ENCODE measurements at regions not wholly inside any gene's neighbourhood (a gene's known extent, or its start where the extent isn't known, plus 50 kb on each side); places are given as distances from the start of the nearest gene placed in this dataset.
"Not testable (repeated sequence)": the region's sequence is repeated elsewhere in the genome, so short reads cannot be mapped to it uniquely, and the experiment has no call there.

DNA sequence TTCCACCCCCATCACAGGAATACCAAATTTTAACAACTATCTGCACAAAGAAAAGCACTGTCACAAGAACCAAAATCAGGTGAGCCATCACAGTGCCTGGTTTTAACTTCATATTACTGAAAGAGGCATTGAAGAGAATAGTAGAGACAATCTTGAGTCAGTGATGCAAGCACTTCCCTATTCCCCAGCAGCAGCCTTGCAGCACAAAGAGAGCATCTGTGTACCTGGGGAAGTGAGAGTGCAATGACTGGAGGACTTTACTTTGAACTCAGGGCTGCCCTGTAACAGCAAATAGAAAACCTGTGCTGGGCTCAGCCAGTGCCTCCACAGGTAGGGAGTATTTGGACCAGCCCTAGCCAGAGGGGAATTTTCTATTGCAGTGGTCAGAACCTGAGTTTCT, 361.8 kb downstream of the TEX13C start:
- H3K4me1 Mint-ChIP-seq: no peaks in the 10 kb centered on the region
- ChIA-PET POLR2A (no interaction called here), CTCF (no interaction called here)
- no peaks in the 10 kb centered on the region for H3K27me3 ChIP-seq (ENCODE audit: control insufficient read depth in 2 of 2, insufficient read depth in 2 of 2, low read length in 2 of 2)
- intact Hi-C loops (cut with micrococcal nuclease): no loop called here
- no peaks in the 10 kb centered on the region for H3K36me3 ChIP-seq (ENCODE audit: control insufficient read depth in 2 of 3, insufficient read depth in 3 of 3, low read length in 3 of 3)
- H3K27ac ChIP-seq (ENCODE audit: low read depth, low read length): no peak overlapping the region
- peaks cover 0 to 4% (median 0%) of the 10 kb centered on the region in 11 donors for H3K9me3 Mint-ChIP-seq
- ATAC-seq (no peak), DNase-seq (no peak)
- no peak overlapping the region for H3K4me3 Mint-ChIP-seq
- H3K4me1 ChIP-seq (ENCODE audit: control insufficient read depth in 2 of 2, insufficient read depth in 2 of 2, low read length in 2 of 2): no peaks in the 10 kb centered on the region
- H3K27ac Mint-ChIP-seq: no peak overlapping the region
- no peaks in the 10 kb centered on the region for H3K27me3 Mint-ChIP-seq
- H3K36me3 Mint-ChIP-seq: no peaks in the 10 kb centered on the region
- H3K9me3 ChIP-seq (ENCODE audit: control insufficient read depth in 2 of 3, low read length in 3 of 3): no peaks in the 10 kb centered on the region
- H3K4me3 ChIP-seq (ENCODE audit: low read length): no peak overlapping the region

GRCh38 chrX:125690522-125690921, 370.9 kb downstream of the TEX13C start:
- H3K4me3 Mint-ChIP-seq; intact Hi-C loops (cut with micrococcal nuclease); H3K4me1 Mint-ChIP-seq; POLR2A ChIA-PET; ATAC-seq; H3K27me3 ChIP-seq (ENCODE audit: control insufficient read depth in 2 of 2, insufficient read depth in 2 of 2, low read length in 2 of 2); H3K4me1 ChIP-seq (ENCODE audit: control insufficient read depth in 2 of 2, insufficient read depth in 2 of 2, low read length in 2 of 2); H3K4me3 ChIP-seq (ENCODE audit: low read length); DNase-seq; CTCF ChIA-PET; H3K27me3 Mint-ChIP-seq; H3K36me3 ChIP-seq (ENCODE audit: control insufficient read depth in 2 of 3, insufficient read depth in 3 of 3, low read length in 3 of 3); H3K27ac Mint-ChIP-seq; H3K9me3 ChIP-seq (ENCODE audit: control insufficient read depth in 2 of 3, low read length in 3 of 3); H3K36me3 Mint-ChIP-seq; H3K27ac ChIP-seq (ENCODE audit: low read depth, low read length); H3K9me3 Mint-ChIP-seq: not testable (repeated sequence)

GRCh38 chrX:125694171-125694570, 374.5 kb downstream of the TEX13C start:
- CTCF ChIA-PET: interaction anchor here (0.7 kb wide), 1 partner anchor 23 kb away, joined by 4 read pairs; no protein-coding TSS in a partner anchor
- no peaks in the 10 kb centered on the region for H3K9me3 ChIP-seq (ENCODE audit: control insufficient read depth in 2 of 3, low read length in 3 of 3)
- H3K4me1 ChIP-seq (ENCODE audit: control insufficient read depth in 2 of 2, insufficient read depth in 2 of 2, low read length in 2 of 2): no peaks in the 10 kb centered on the region
- Mint-ChIP-seq H3K4me1 (no peaks in the 10 kb centered on the region), H3K4me3 (no peak overlapping the region), H3K9me3 (no peaks in the 10 kb centered on the region), H3K27me3 (no peaks in the 10 kb centered on the region), H3K36me3 (no peaks in the 10 kb centered on the region), H3K27ac (no peak overlapping the region)
- ATAC-seq (no peak), DNase-seq (no peak)
- intact Hi-C loops (cut with micrococcal nuclease): no loop called here
- POLR2A ChIA-PET: no interaction called here
- H3K27me3 ChIP-seq (ENCODE audit: control insufficient read depth in 2 of 2, insufficient read depth in 2 of 2, low read length in 2 of 2): no peaks in the 10 kb centered on the region
- H3K36me3 ChIP-seq (ENCODE audit: control insufficient read depth in 2 of 3, insufficient read depth in 3 of 3, low read length in 3 of 3): no peaks in the 10 kb centered on the region
- no peak overlapping the region for H3K27ac ChIP-seq (ENCODE audit: low read depth, low read length)
- no peak overlapping the region for H3K4me3 ChIP-seq (ENCODE audit: low read length)

DNA sequence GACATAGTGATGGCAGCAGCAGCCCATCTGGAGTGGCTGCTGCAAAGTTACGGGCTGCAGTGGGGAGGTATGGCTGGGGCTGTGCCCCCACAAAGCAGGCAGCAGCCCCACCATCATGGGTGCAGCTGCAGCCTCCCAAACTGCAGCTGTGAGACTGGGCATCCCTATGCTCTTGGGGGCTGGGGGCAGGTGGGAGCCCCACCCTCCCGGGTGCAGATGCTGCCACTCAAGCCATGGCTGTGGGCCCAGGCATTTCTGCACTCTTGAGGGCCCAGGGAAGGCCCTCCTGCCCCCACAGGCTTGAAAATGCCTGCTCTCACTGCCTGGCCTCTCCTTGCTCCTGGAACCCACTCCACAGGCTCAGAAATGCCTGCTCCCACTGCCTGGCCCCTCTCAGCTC, 389.4 kb downstream of the TEX13C start:
- Mint-ChIP-seq H3K4me3 (no peak overlapping the region), H3K9me3 (peaks cover 0 to 6% (median 0%) of the 10 kb centered on the region in 11 donors), H3K4me1 (peaks cover 0 to 2% (median 0%) of the 10 kb centered on the region in 7 donors), H3K27me3 (peaks cover 0 to 4% (median 0%) of the 10 kb centered on the region in 5 donors), H3K27ac (no peak overlapping the region), H3K36me3 (no peaks in the 10 kb centered on the region)
- H3K36me3 ChIP-seq (ENCODE audit: control insufficient read depth in 2 of 3, insufficient read depth in 3 of 3, low read length in 3 of 3): no peaks in the 10 kb centered on the region
- no peak overlapping the region for H3K27ac ChIP-seq (ENCODE audit: low read depth, low read length)
- DNase-seq (no peak), ATAC-seq (no peak)
- intact Hi-C loops (cut with micrococcal nuclease): no loop called here
- H3K4me3 ChIP-seq (ENCODE audit: low read length): no peak overlapping the region
- H3K9me3 ChIP-seq (ENCODE audit: control insufficient read depth in 2 of 3, low read length in 3 of 3): no peaks in the 10 kb centered on the region
- no peaks in the 10 kb centered on the region for H3K27me3 ChIP-seq (ENCODE audit: control insufficient read depth in 2 of 2, insufficient read depth in 2 of 2, low read length in 2 of 2)
- ChIA-PET POLR2A (no interaction called here), CTCF (no interaction called here)
- no peaks in the 10 kb centered on the region for H3K4me1 ChIP-seq (ENCODE audit: control insufficient read depth in 2 of 2, insufficient read depth in 2 of 2, low read length in 2 of 2)

- DNase-seq (no peak), ATAC-seq (no peak)
- no peaks in the 10 kb centered on the region for H3K36me3 Mint-ChIP-seq
- no peaks in the 10 kb centered on the region for H3K36me3 ChIP-seq (ENCODE audit: control insufficient read depth in 2 of 3, insufficient read depth in 3 of 3, low read length in 3 of 3)
- H3K27ac Mint-ChIP-seq: no peak overlapping the region
- no peaks in the 10 kb centered on the region for H3K27me3 ChIP-seq (ENCODE audit: control insufficient read depth in 2 of 2, insufficient read depth in 2 of 2, low read length in 2 of 2)
- no peak overlapping the region for H3K4me3 Mint-ChIP-seq
- H3K4me1 Mint-ChIP-seq: peaks cover 0 to 2% (median 0%) of the 10 kb centered on the region in 7 donors
- intact Hi-C loops (cut with micrococcal nuclease): no loop called here
- H3K9me3 Mint-ChIP-seq: peaks cover 0 to 5% (median 0%) of the 10 kb centered on the region in 11 donors
- peaks cover 0 to 4% (median 0%) of the 10 kb centered on the region in 5 donors for H3K27me3 Mint-ChIP-seq
- H3K9me3 ChIP-seq (ENCODE audit: control insufficient read depth in 2 of 3, low read length in 3 of 3): no peaks in the 10 kb centered on the region
- ChIA-PET CTCF (no interaction called here), POLR2A (no interaction called here)
- H3K27ac ChIP-seq (ENCODE audit: low read depth, low read length): no peak overlapping the region
- H3K4me3 ChIP-seq (ENCODE audit: low read length): no peak overlapping the region
- no peaks in the 10 kb centered on the region for H3K4me1 ChIP-seq (ENCODE audit: control insufficient read depth in 2 of 2, insufficient read depth in 2 of 2, low read length in 2 of 2)
Observed at GRCh38 chrX:125709532-125709931, 389.9 kb downstream of the TEX13C start.

DNA sequence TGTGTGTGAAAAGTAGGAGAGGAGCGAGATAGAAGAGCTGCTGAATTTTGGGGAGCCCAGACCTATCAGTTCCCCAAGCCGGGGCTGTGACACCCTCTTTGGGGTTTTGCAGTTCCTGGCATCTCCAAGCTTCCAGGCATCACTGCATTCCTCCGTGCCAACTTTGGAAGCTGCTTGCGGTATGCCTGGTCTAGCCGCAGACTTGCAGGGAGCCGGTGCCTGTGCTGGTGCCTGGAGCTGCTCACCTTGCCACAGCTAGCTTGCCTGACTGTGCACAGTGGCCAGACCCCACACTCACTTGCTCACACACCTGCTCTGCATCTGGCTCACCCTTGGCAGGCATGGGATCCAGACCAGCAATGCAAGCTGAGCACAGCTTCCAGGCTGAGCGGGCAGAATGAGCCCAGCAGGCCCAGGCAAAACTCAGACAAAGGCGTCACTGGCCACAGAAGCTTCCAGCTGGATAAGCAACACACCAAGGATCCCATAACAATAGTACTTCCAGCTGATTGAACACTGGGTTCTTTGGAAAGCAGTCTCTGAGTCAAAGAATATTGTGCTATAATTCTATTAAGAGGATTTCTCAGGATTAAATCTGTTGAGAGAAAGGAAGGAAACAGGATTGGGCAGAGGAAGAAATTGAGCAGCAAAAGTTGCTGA, 390.9 kb downstream of the TEX13C start:
- no peaks in the 10 kb centered on the region for H3K36me3 ChIP-seq (ENCODE audit: control insufficient read depth in 2 of 3, insufficient read depth in 3 of 3, low read length in 3 of 3)
- Mint-ChIP-seq H3K27me3 (peaks cover 0 to 4% (median 0%) of the 10 kb centered on the region in 5 donors), H3K36me3 (no peaks in the 10 kb centered on the region), H3K4me1 (peaks cover 0 to 2% (median 0%) of the 10 kb centered on the region in 7 donors), H3K27ac (no peak overlapping the region), H3K9me3 (peaks cover 0 to 4% (median 0%) of the 10 kb centered on the region in 11 donors), H3K4me3 (no peak overlapping the region)
- no peak overlapping the region for H3K27ac ChIP-seq (ENCODE audit: low read depth, low read length)
- H3K27me3 ChIP-seq (ENCODE audit: control insufficient read depth in 2 of 2, insufficient read depth in 2 of 2, low read length in 2 of 2): no peaks in the 10 kb centered on the region
- ChIA-PET CTCF (interaction anchor here (0.7 kb wide), 1 partner anchor 16 kb away, joined by 5 read pairs; no protein-coding TSS in a partner anchor), POLR2A (no interaction called here)
- intact Hi-C loops (cut with micrococcal nuclease): no loop called here
- H3K4me3 ChIP-seq (ENCODE audit: low read length): no peak overlapping the region
- DNase-seq (no peak), ATAC-seq (no peak)
- no peaks in the 10 kb centered on the region for H3K4me1 ChIP-seq (ENCODE audit: control insufficient read depth in 2 of 2, insufficient read depth in 2 of 2, low read length in 2 of 2)
- H3K9me3 ChIP-seq (ENCODE audit: control insufficient read depth in 2 of 3, low read length in 3 of 3): no peaks in the 10 kb centered on the region

GRCh38 chrX:125711103-125711502, 391.4 kb downstream of the TEX13C start:
- intact Hi-C loops (cut with micrococcal nuclease): no loop called here
- CTCF ChIA-PET: no interaction called here

More at GRCh38 chrX:125711103-125711502, 391.4 kb downstream of the TEX13C start:
- Histone ChIP-seq H3K4me1 (ENCODE audit: control insufficient read depth in 2 of 2, insufficient read depth in 2 of 2, low read length in 2 of 2) (no peaks in the 10 kb centered on the region), H3K9me3 (ENCODE audit: control insufficient read depth in 2 of 3, low read length in 3 of 3) (no peaks in the 10 kb centered on the region), H3K27me3 (ENCODE audit: control insufficient read depth in 2 of 2, insufficient read depth in 2 of 2, low read length in 2 of 2) (no peaks in the 10 kb centered on the region), H3K27ac (ENCODE audit: low read depth, low read length) (no peak overlapping the region), H3K36me3 (ENCODE audit: control insufficient read depth in 2 of 3, insufficient read depth in 3 of 3, low read length in 3 of 3) (no peaks in the 10 kb centered on the region), H3K4me3 (ENCODE audit: low read length) (no peak overlapping the region)
- Mint-ChIP-seq H3K27me3 (peaks cover 0 to 4% (median 0%) of the 10 kb centered on the region in 5 donors), H3K4me1 (no peaks in the 10 kb centered on the region), H3K36me3 (no peaks in the 10 kb centered on the region), H3K4me3 (no peak overlapping the region), H3K9me3 (peaks cover 0 to 2% (median 0%) of the 10 kb centered on the region in 11 donors), H3K27ac (no peak overlapping the region)
- DNase-seq (no peak), ATAC-seq (no peak)
- POLR2A ChIA-PET: no interaction called here

Measured in naive thymus-derived CD4-positive, alpha-beta T cell (primary cell).